Cardiac fibroblast (primary cell): ENCODE measurements at regions not wholly inside any gene's neighbourhood (a gene's known extent, or its start where the extent isn't known, plus 50 kb on each side); places are given as distances from the start of the nearest gene placed in this dataset.

ENCODE experiments used
- DNase-seq, 2 donors: peaks; one replicate each; pipeline versions ENCODE4 v3.0.0 to v3.0.0-alpha.2; 2010; ENCODE audit warnings: low read depth in 2 of 2
- H3K4me3 ChIP-seq, 2 donors: replicated peaks in 1 of 2; 1 replicate in 1 of 2; 2 replicates in 1 of 2; pipeline ENCODE4 v1.5.1; 2011; ENCODE audit warnings: low read depth in 2 of 2, low read length in 2 of 2, mild to moderate bottlenecking in 2 of 2, moderate library complexity in 1 of 2
- CTCF ChIP-seq: IDR thresholded peaks from one replicate; pipeline ENCODE4 v1.5.1; 2011; ENCODE audit warnings: low read depth, mild to moderate bottlenecking, low read length, inconsistent platforms

GRCh38 chr13:30816736-30817135 is 81.4 kb downstream of the ALOX5AP start:
- no peak for TF ChIP-seq CTCF
- DNase-seq: peak in 1 of 2 donors; percentile 36
- no peak overlapping the region for H3K4me3 ChIP-seq

DNA sequence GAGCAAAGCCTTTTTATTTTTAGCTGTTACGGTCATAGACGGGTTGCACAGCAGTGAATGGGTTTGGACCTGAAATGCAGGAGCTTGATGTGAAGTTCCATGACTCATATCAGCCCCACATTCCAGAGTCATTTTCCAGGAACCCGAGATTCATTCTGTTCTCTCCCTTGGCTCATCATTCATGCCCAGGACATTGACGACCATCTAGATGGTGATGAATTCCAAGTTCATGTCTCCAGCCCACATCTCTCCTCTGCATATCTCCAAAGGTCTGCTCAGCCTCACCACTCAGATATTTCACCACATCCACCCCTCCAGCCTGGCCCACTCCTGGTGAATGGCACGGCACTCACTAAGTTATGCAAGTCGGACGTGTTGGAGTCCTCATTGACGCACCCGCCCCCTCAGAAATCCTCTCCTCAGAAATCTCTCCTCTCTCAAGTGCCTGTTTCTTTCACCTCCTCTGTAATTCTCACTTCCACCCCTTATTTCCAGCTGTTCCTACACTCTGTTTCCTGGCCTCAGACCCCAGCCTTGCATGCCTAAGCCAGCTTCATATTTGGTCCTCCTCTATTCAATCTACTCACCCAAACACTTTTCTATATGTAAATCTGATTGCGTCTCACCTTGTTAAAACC is 83.1 kb downstream of the ALOX5AP start:
- no peak overlapping the region for H3K4me3 ChIP-seq
- DNase-seq: peak; percentile 89 to 97
- TF ChIP-seq CTCF: no peak

GRCh38 chr13:30819136-30819888 is 84.0 kb downstream of the ALOX5AP start:
- TF ChIP-seq CTCF: no peak
- no peak overlapping the region for H3K4me3 ChIP-seq
- DNase-seq: no peak

- no peak for DNase-seq
- no peak for TF ChIP-seq CTCF
- no peak overlapping the region for H3K4me3 ChIP-seq
Observed at GRCh38 chr13:30821421-30821820, 84.7 kb upstream of the MEDAG start.

GRCh38 chr13:30824651-30825050 is 81.4 kb upstream of the MEDAG start:
- TF ChIP-seq CTCF: no peak
- no peak overlapping the region for H3K4me3 ChIP-seq
- DNase-seq: no peak

GRCh38 chr13:30826911-30827577 is 79.0 kb upstream of the MEDAG start:
- H3K4me3 ChIP-seq: no peak overlapping the region
- no peak for TF ChIP-seq CTCF
- no peak for DNase-seq
